ENCODE measurements at regions not wholly inside any gene's neighbourhood (a gene's known extent, or its start where the extent isn't known, plus 50 kb on each side); places are given as distances from the start of the nearest gene placed in this dataset.

- no peak for TF ChIP-seq EZH2phosphoT487 (IDR thresholded peaks at IDR 0.05; ENCODE audit: borderline replicate concordance)
- TF ChIP-seq CTCF (conservative IDR thresholded peaks at IDR 0.05; ENCODE audit: low read length), result no peak
- peaks cover 21% of the 10 kb centered on the region for H3K4me1 ChIP-seq (ENCODE audit: insufficient read depth, low read length, poor library complexity, severe bottlenecking)
Measured at GRCh38 chr3:23646184-23646920, 159.4 kb upstream of the UBE2E1 start.

GRCh38 chr3:23647706-23648258 lies 158.0 kb upstream of the UBE2E1 start:
- H3K27me3 ChIP-seq (ENCODE audit: insufficient read depth, low read length, poor library complexity, severe bottlenecking), result no peaks in the 10 kb centered on the region
- no peak overlapping the region for H2AFZ ChIP-seq (ENCODE audit: low read length)
- no peaks in the 10 kb centered on the region for H3K9me2 ChIP-seq (replicated peaks; ENCODE audit: low read depth, low read length)
- H3K4me2 ChIP-seq (ENCODE audit: low read depth, low read length, poor library complexity, severe bottlenecking), result no peak overlapping the region
- no peak for TF ChIP-seq CTCF (conservative IDR thresholded peaks at IDR 0.05; ENCODE audit: low read length)
- no peak for TF ChIP-seq EZH2phosphoT487 (IDR thresholded peaks at IDR 0.05; ENCODE audit: borderline replicate concordance)
- no peak overlapping the region for H3K9ac ChIP-seq (ENCODE audit: low read depth, low read length, poor library complexity, severe bottlenecking)
- no peak overlapping the region for H3K4me3 ChIP-seq (ENCODE audit: low read length, poor library complexity, severe bottlenecking)
- H4K20me1 ChIP-seq (ENCODE audit: insufficient read depth, low read length, poor library complexity, severe bottlenecking), result no peaks in the 10 kb centered on the region
- no peaks in the 10 kb centered on the region for H3K9me3 ChIP-seq (ENCODE audit: insufficient read depth, low read depth, low read length)
- no peaks in the 10 kb centered on the region for H3F3A ChIP-seq (ENCODE audit: low read depth)
- peaks cover 21% of the 10 kb centered on the region for H3K4me1 ChIP-seq (ENCODE audit: insufficient read depth, low read length, poor library complexity, severe bottlenecking)
- H3K36me3 ChIP-seq (ENCODE audit: insufficient read depth, low read length), result no peaks in the 10 kb centered on the region
- no peaks in the 10 kb centered on the region for H3K79me2 ChIP-seq (ENCODE audit: insufficient read depth, low read length)

More at GRCh38 chr3:23646184-23646920, 159.4 kb upstream of the UBE2E1 start:
- Histone ChIP-seq H4K20me1 (ENCODE audit: insufficient read depth, low read length, poor library complexity, severe bottlenecking) (no peaks in the 10 kb centered on the region), H3K9me3 (ENCODE audit: insufficient read depth, low read depth, low read length) (no peaks in the 10 kb centered on the region), H3K36me3 (ENCODE audit: insufficient read depth, low read length) (no peaks in the 10 kb centered on the region), H3F3A (ENCODE audit: low read depth) (no peaks in the 10 kb centered on the region), H3K27me3 (ENCODE audit: insufficient read depth, low read length, poor library complexity, severe bottlenecking) (no peaks in the 10 kb centered on the region), H3K9me2 (replicated peaks; ENCODE audit: low read depth, low read length) (no peaks in the 10 kb centered on the region), H3K79me2 (ENCODE audit: insufficient read depth, low read length) (no peaks in the 10 kb centered on the region), H3K4me2 (ENCODE audit: low read depth, low read length, poor library complexity, severe bottlenecking) (no peak overlapping the region), H3K9ac (ENCODE audit: low read depth, low read length, poor library complexity, severe bottlenecking) (no peak overlapping the region), H3K4me3 (ENCODE audit: low read length, poor library complexity, severe bottlenecking) (no peak overlapping the region), H2AFZ (ENCODE audit: low read length) (no peak overlapping the region)

GRCh38 chr3:23648326-23648995 lies 157.3 kb upstream of the UBE2E1 start:
- no peaks in the 10 kb centered on the region for H3K79me2 ChIP-seq (ENCODE audit: insufficient read depth, low read length)
- no peaks in the 10 kb centered on the region for H3K9me2 ChIP-seq (replicated peaks; ENCODE audit: low read depth, low read length)
- no peak overlapping the region for H3K4me2 ChIP-seq (ENCODE audit: low read depth, low read length, poor library complexity, severe bottlenecking)
- no peaks in the 10 kb centered on the region for H3K9me3 ChIP-seq (ENCODE audit: insufficient read depth, low read depth, low read length)
- TF ChIP-seq EZH2phosphoT487 (IDR thresholded peaks at IDR 0.05; ENCODE audit: borderline replicate concordance) (no peak), CTCF (conservative IDR thresholded peaks at IDR 0.05; ENCODE audit: low read length) (0 out of 2 replicates have a peak, but pooled peaks have one; percentile 20)
- H3K4me3 ChIP-seq (ENCODE audit: low read length, poor library complexity, severe bottlenecking), result no peak overlapping the region
- no peaks in the 10 kb centered on the region for H3K36me3 ChIP-seq (ENCODE audit: insufficient read depth, low read length)
- peaks cover 23% of the 10 kb centered on the region for H3K4me1 ChIP-seq (ENCODE audit: insufficient read depth, low read length, poor library complexity, severe bottlenecking)
- no peaks in the 10 kb centered on the region for H4K20me1 ChIP-seq (ENCODE audit: insufficient read depth, low read length, poor library complexity, severe bottlenecking)
- H3K9ac ChIP-seq (ENCODE audit: low read depth, low read length, poor library complexity, severe bottlenecking), result no peak overlapping the region
- no peaks in the 10 kb centered on the region for H3K27me3 ChIP-seq (ENCODE audit: insufficient read depth, low read length, poor library complexity, severe bottlenecking)
- H2AFZ ChIP-seq (ENCODE audit: low read length), result no peak overlapping the region
- no peaks in the 10 kb centered on the region for H3F3A ChIP-seq (ENCODE audit: low read depth)

Data from Loucy (cell line).